Amniotic stem cell (primary cell): ENCODE measurements at regions not wholly inside any gene's neighbourhood (a gene's known extent, or its start where the extent isn't known, plus 50 kb on each side); places are given as distances from the start of the nearest gene placed in this dataset.

ENCODE experiments used
- DNase-seq: peaks from one replicate; lab custom pipeline; 2025; lab: John Stamatoyannopoulos, UW

- no peak for DNase-seq
Observed at GRCh38 chr5:60185231-60186099, 291.9 kb upstream of the PDE4D start.

GRCh38 chr5:60184606-60185005 is 291.1 kb upstream of the PDE4D start:
- DNase-seq = no peak

GRCh38 chr5:60183881-60184280 is 290.4 kb upstream of the PDE4D start:
- no peak for DNase-seq

GRCh38 chr5:60178101-60178500 is 284.6 kb upstream of the PDE4D start:
- no peak for DNase-seq

- DNase-seq = no peak
Observed at GRCh38 chr5:60177596-60177995, 284.1 kb upstream of the PDE4D start.

GRCh38 chr5:60173667-60174066 is 280.1 kb upstream of the PDE4D start:
- no peak for DNase-seq

GRCh38 chr5:60163762-60164161 is 270.2 kb upstream of the PDE4D start:
- no peak for DNase-seq

GRCh38 chr5:60162441-60162840 is 268.9 kb upstream of the PDE4D start:
- DNase-seq = no peak

- peak; percentile 35 for DNase-seq
Observed at GRCh38 chr5:60161340-60161934, 267.9 kb upstream of the PDE4D start.

GRCh38 chr5:60149081-60149480 is 255.6 kb upstream of the PDE4D start:
- DNase-seq = no peak

- peak; percentile 16 for DNase-seq
Observed at GRCh38 chr5:60148366-60148765, 254.8 kb upstream of the PDE4D start.

- DNase-seq = no peak
Observed at GRCh38 chr5:60147791-60148190, 254.3 kb upstream of the PDE4D start.

GRCh38 chr5:60143942-60144549 is 250.5 kb upstream of the PDE4D start:
- no peak for DNase-seq

GRCh38 chr5:60141119-60141518 is 247.6 kb upstream of the PDE4D start:
- DNase-seq = no peak

- DNase-seq = no peak
Observed at GRCh38 chr5:60136841-60137240, 243.3 kb upstream of the PDE4D start.

GRCh38 chr5:60131504-60131903 is 238.0 kb upstream of the PDE4D start:
- no peak for DNase-seq

GRCh38 chr5:60125636-60126035 is 232.1 kb upstream of the PDE4D start:
- DNase-seq = no peak

- peak; percentile 9 for DNase-seq
Observed at GRCh38 chr5:60102961-60103693, 209.6 kb upstream of the PDE4D start.

GRCh38 chr5:60101573-60101972 is 208.0 kb upstream of the PDE4D start:
- no peak for DNase-seq

GRCh38 chr5:60092671-60093422 is 199.3 kb upstream of the PDE4D start:
- DNase-seq = peak; percentile 28

GRCh38 chr5:60086583-60086982 is 193.1 kb upstream of the PDE4D start:
- DNase-seq = no peak

GRCh38 chr5:60084226-60084625 is 190.7 kb upstream of the PDE4D start:
- no peak for DNase-seq
